HG02840 (cell line): ENCODE measurements at regions not wholly inside any gene's neighbourhood (a gene's known extent, or its start where the extent isn't known, plus 50 kb on each side); places are given as distances from the start of the nearest gene placed in this dataset.

Experiments
- ATAC-seq: cut with Tn5 transposase; IDR thresholded peaks from one replicate; pipeline ENCODE4 v1.9.1; 2021; ENCODE audit warnings: mild to moderate bottlenecking, moderate library complexity, moderate number of reproducible peaks; ENCODE audit not compliant: unreplicated experiment, low FRiP score

GRCh38 chr6:156725712-156726111 is 51.5 kb upstream of the ARID1B start:
- no peak for ATAC-seq

GRCh38 chr6:156720691-156721685 is 56.2 kb upstream of the ARID1B start:
- peak; percentile 55 for ATAC-seq

- ATAC-seq, result peak; percentile 52
These were observed 57.2 kb upstream of the ARID1B start for GRCh38 chr6:156719720-156720563.

- ATAC-seq, result no peak
These were observed 57.8 kb upstream of the ARID1B start for GRCh38 chr6:156719395-156719719.

GRCh38 chr6:156718647-156719394 is 58.4 kb upstream of the ARID1B start:
- ATAC-seq, result no peak

- no peak for ATAC-seq
These were observed 59.6 kb upstream of the ARID1B start for GRCh38 chr6:156717542-156717941.

GRCh38 chr6:156715839-156716238 is 61.3 kb upstream of the ARID1B start:
- no peak for ATAC-seq

GRCh38 chr6:156713548-156713947 is 63.6 kb upstream of the ARID1B start:
- no peak for ATAC-seq

- ATAC-seq, result no peak
These were observed 66.7 kb upstream of the ARID1B start for GRCh38 chr6:156710479-156710878.

- ATAC-seq, result no peak
These were observed 69.4 kb upstream of the ARID1B start for GRCh38 chr6:156707818-156708217.

GRCh38 chr6:156703719-156704118 is 73.5 kb upstream of the ARID1B start:
- ATAC-seq, result no peak

GRCh38 chr6:156701966-156702365 is 75.2 kb upstream of the ARID1B start:
- no peak for ATAC-seq

GRCh38 chr6:156700440-156701057 is 76.6 kb upstream of the ARID1B start:
- ATAC-seq, result no peak

- ATAC-seq, result no peak
These were observed 77.2 kb upstream of the ARID1B start for GRCh38 chr6:156699935-156700334.

- peak; percentile 38 for ATAC-seq
These were observed 78.2 kb upstream of the ARID1B start for GRCh38 chr6:156699017-156699421.

GRCh38 chr6:156698239-156699016 is 78.8 kb upstream of the ARID1B start:
- peak; percentile 83 for ATAC-seq

- peak; percentile 30 for ATAC-seq
These were observed 79.8 kb upstream of the ARID1B start for GRCh38 chr6:156697225-156697830.

- no peak for ATAC-seq
These were observed 81.4 kb upstream of the ARID1B start for GRCh38 chr6:156695742-156696141.

GRCh38 chr6:156694679-156695078 is 82.5 kb upstream of the ARID1B start:
- ATAC-seq, result no peak
